SK-N-SH treated with all-trans-retinoic acid at 6 μM for 48 hours (cell line): ENCODE measurements at regions not wholly inside any gene's neighbourhood (a gene's known extent, or its start where the extent isn't known, plus 50 kb on each side); places are given as distances from the start of the nearest gene placed in this dataset.

ENCODE experiments used
- ARNTL ChIP-seq: fragments of 450-650 bp; formaldehyde crosslinking; IDR thresholded peaks from 2 replicates; pipeline ENCODE4 v1.5.0; 2020; ENCODE audit warnings: low read depth, mild to moderate bottlenecking, moderate library complexity, borderline replicate concordance
- BACH2 ChIP-seq: fragments of 250-450 bp; sonication (Bioruptor Pico); IDR thresholded peaks from 2 replicates; pipeline ENCODE4 v1.9.0; 2021; ENCODE audit warnings: mild to moderate bottlenecking, borderline replicate concordance
- ESRRG ChIP-seq: fragments of 250-450 bp; sonication (Bioruptor Pico); IDR thresholded peaks from 2 replicates; pipeline ENCODE4 v1.6.1; 2021; ENCODE audit warnings: mild to moderate bottlenecking
- GLIS3 ChIP-seq: fragments of 250-450 bp; sonication (Bioruptor Pico); IDR thresholded peaks from 2 replicates; pipeline ENCODE4 v1.5.0; 2020; ENCODE audit warnings: mild to moderate bottlenecking, moderate library complexity
- OSR1 ChIP-seq: fragments of 250-450 bp; sonication (Bioruptor Pico); IDR thresholded peaks from 2 replicates; pipeline ENCODE4 v1.8.0; 2022; ENCODE audit warnings: moderate library complexity, mild to moderate bottlenecking, inconsistent platforms
- RARB ChIP-seq: fragments of 250-450 bp; sonication (Bioruptor Pico); IDR thresholded peaks from 2 replicates; pipeline ENCODE4 v1.8.0; 2021; ENCODE audit warnings: mild to moderate bottlenecking, moderate library complexity
- SNAI2 ChIP-seq: fragments of 250-450 bp; sonication (Bioruptor Pico); IDR thresholded peaks from 2 replicates; pipeline ENCODE4 v1.5.0; 2020; ENCODE audit warnings: mild to moderate bottlenecking, moderate library complexity
- ZFP3 ChIP-seq: fragments of 250-450 bp; sonication (Bioruptor Pico); IDR thresholded peaks from 2 replicates; pipeline ENCODE4 v1.5.0; 2020; ENCODE audit warnings: mild to moderate bottlenecking, moderate library complexity
- ZNF565 ChIP-seq: fragments of 450-650 bp; formaldehyde crosslinking; conservative IDR thresholded peaks from 2 replicates; pipeline ENCODE4 v1.5.0; 2020; ENCODE audit warnings: low read depth, mild to moderate bottlenecking, moderate library complexity
- TF ChIP-seq, protein P1 (sequence below): fragments of 250-450 bp; sonication (Bioruptor Pico); IDR thresholded peaks from 2 replicates; pipeline ENCODE4 v1.8.0; 2020; ENCODE audit warnings: mild to moderate bottlenecking, moderate library complexity, borderline replicate concordance
- TF ChIP-seq, protein P2 (sequence below): fragments of 250-450 bp; sonication (Bioruptor Pico); IDR thresholded peaks from 2 replicates; pipeline ENCODE4 v1.5.1; 2020; ENCODE audit warnings: low read depth, mild to moderate bottlenecking, moderate library complexity

DNA sequence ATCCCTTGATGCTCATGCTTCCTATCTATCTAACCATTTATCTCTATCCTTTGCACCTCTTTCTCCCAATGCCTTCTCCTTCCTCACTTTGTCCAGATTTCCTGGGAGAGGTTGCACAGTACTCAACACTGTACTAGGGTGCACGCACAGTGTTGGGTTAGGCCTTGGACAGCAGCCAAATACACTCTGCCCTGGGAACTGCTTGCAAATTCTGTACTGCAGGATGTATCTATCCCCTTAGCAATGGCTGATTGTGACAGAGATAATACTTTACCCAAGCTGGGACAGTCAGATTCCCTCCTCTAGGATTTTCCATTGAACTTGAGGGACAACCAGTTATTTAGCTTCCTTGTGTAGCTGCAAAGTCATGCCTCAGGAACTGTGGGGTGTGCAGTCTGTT is 113.3 kb downstream of the IL20RB start:
- no peak for TF ChIP-seq OSR1 (CRISPR knock-in tag)
- TF ChIP-seq, protein P1, sequence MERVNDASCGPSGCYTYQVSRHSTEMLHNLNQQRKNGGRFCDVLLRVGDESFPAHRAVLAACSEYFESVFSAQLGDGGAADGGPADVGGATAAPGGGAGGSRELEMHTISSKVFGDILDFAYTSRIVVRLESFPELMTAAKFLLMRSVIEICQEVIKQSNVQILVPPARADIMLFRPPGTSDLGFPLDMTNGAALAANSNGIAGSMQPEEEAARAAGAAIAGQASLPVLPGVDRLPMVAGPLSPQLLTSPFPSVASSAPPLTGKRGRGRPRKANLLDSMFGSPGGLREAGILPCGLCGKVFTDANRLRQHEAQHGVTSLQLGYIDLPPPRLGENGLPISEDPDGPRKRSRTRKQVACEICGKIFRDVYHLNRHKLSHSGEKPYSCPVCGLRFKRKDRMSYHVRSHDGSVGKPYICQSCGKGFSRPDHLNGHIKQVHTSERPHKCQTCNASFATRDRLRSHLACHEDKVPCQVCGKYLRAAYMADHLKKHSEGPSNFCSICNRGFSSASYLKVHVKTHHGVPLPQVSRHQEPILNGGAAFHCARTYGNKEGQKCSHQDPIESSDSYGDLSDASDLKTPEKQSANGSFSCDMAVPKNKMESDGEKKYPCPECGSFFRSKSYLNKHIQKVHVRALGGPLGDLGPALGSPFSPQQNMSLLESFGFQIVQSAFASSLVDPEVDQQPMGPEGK (CRISPR knock-in tag): no peak
- TF ChIP-seq GLIS3: no peak
- no peak for TF ChIP-seq ZFP3 (CRISPR knock-in tag)
- TF ChIP-seq ARNTL (CRISPR knock-in tag): no peak
- TF ChIP-seq, protein P2, sequence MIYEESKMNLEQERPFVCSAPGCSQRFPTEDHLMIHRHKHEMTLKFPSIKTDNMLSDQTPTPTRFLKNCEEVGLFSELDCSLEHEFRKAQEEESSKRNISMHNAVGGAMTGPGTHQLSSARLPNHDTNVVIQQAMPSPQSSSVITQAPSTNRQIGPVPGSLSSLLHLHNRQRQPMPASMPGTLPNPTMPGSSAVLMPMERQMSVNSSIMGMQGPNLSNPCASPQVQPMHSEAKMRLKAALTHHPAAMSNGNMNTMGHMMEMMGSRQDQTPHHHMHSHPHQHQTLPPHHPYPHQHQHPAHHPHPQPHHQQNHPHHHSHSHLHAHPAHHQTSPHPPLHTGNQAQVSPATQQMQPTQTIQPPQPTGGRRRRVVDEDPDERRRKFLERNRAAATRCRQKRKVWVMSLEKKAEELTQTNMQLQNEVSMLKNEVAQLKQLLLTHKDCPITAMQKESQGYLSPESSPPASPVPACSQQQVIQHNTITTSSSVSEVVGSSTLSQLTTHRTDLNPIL (CRISPR knock-in tag): no peak
- no peak for TF ChIP-seq BACH2 (CRISPR knock-in tag)
- TF ChIP-seq ZNF565 (CRISPR knock-in tag): no peak
- no peak for TF ChIP-seq SNAI2 (CRISPR knock-in tag)
- no peak for TF ChIP-seq RARB (CRISPR knock-in tag)
- TF ChIP-seq ESRRG: no peak
